Activated T-cell treated with anti-CD3 and anti-CD28 coated beads for 48 hours (primary cell): ENCODE measurements at regions not wholly inside any gene's neighbourhood (a gene's known extent, or its start where the extent isn't known, plus 50 kb on each side); places are given as distances from the start of the nearest gene placed in this dataset.

Source experiments
- DNase-seq: peaks from one replicate; pipeline ENCODE4 v3.0.0-alpha.2; 2020; ENCODE audit warnings: low read depth

DNA sequence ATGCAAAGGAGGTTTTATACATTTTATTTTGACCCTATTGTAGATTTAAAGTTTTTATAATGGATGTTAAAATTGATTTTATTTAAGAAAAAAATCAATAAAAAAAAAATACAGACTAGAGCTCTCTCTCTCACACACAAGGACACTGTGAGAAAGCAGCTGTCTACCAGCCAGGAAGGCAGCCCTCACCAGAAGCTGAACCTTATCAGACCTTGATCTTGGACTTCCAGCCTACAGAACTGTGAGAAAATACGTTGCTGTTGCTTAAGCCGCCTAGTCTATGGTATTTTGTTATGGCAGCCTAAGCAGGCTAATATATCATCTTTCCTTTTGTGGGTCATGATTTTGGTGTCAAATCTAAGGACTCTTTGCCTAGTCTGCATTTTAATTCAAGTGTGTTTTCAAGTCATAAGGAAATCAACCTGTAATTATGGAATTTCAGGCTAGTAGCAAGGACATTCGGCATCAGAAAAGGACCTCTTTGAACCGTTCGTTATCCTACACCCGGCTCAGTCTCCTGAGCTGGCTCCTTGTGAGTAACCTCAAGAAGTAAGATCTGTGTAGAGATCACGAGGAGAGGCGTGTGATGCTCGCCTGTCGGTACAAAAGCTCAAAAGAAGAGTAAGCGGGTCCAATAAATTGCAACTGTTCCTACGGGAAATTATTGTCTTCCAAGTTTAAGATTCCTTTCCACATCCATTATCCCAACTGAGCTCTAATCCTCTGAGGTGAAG is 98.2 kb downstream of the PDCL3 start:
- DNase-seq: no peak

DNA sequence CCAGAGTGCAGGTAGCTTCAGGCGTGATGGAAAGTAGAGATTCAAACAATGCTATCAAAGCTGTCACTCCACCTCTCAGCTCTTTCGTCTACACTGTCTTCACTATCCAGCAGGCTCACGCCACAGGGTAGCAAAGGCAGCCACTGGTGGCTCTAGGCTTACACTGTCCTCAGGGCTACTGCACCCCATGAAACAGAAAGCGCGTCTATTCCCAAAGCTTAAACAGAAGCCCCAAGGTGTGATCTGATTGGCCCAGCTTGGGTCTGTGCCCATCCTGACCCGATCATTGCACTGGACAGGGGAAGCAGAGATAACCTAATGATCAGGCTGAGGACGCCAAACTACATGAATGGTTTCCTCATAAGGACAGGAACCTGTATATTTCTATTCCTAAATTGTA is 100.1 kb downstream of the PDCL3 start:
- DNase-seq: no peak

DNA sequence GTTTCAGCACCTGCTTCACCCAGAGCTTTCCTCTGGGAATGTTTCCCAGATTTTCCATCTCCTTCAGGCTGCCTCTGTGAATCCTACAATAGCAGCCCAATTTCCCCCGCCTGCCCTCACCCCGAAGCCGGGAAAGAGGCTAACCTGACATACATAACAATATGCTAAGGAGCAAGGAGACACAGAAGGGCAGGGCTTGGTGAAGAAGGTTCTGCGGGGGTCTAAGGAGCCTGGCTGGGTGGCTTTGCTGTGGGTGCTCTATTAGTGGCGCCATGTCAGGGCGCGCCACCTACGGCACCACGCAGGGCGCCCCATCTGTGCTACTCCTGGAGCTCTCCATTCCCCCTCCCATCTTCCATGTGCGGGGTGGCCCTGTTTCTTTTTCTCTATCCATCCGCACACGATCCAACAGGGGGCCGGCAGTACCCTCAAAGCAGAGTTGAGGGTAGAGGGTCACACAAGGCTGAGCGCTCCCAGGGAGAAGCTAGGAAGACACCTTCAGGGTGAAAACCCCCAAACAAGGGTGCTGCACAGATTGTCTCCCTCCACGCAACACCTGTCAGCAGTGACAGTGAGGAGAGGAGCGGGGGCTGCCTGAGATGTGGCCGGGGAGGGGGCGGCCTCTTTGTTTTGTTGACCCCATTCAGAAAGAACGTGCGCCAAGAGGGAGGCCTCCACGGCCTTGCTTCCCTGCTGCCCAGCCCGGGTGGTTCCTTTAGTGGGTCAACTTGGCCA is 101.4 kb downstream of the PDCL3 start:
- DNase-seq: no peak

DNA sequence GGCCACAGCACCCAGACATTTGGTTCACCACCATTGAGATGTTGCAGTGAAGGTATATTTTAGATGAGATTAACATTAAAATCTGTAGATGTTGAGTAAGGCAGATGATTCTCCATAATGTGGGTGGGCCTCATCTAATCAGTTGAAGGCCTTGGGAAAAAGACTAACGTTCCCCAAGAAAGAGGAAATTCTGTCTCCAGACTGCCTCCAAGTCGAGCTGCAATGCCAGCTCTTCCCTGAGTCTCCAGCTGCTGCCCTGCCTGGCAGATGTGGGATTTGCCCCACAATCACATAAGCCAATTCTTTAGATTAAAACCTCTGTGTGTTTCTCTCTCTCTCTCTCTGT is 101.9 kb downstream of the PDCL3 start:
- no peak for DNase-seq

DNA sequence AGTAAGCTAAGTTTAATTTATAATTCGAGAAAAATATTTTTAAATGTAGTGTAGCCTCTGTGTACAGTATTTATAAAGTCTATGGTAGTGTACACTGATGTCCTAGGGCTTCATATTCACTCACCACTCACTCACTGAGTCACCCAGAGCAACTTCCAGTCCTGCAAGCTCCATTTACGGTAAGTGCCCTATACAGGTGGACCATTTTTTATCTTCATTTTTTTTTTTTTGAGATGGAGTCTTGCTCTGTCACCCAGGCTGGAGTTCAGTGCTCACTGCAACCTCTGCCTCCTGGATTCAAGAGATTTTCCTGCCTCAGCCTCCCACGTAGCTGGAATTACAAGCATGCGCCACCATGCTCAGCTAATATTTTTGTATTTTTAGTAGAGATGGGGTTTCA is 104.2 kb downstream of the PDCL3 start:
- DNase-seq: no peak

DNA sequence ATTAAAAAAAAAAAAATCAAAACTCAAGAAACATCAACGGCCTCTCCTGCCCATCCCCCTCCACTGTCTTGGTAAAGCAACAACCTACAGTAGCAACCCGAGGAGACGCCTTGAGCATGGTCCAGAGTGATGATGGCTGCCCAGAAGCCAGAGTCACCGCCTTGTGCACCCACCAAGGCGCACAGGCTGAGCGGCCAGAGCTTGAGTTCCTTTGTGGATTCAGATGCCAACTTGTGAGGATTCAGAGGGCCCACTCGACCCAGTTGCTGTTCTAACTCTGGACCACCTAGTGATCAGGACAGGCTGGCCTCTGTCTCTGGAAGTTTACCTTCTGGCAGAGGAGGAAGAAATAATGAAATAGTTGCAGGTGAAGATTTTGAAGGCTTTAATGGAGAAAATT is 105.0 kb downstream of the PDCL3 start:
- no peak for DNase-seq

DNA sequence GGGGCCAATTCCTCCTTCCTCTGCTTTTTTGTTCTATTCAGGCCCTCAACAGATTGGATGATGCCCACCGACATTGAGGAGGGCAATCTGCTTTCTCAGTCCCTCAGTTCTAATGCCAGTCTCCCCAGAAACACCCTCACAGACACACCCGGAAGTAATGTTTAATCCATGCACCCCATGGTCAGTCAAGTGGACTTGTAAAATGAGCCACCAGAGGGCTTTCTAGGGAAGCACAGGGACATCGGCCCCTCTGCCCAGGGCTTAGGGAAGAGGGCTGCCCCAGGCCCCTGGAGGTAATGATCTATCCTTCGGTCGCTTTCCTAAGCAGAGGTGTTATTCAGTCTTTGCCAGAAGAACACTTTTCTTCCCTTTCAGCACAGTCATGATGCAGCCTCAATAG is 107.4 kb downstream of the PDCL3 start:
- no peak for DNase-seq

DNA sequence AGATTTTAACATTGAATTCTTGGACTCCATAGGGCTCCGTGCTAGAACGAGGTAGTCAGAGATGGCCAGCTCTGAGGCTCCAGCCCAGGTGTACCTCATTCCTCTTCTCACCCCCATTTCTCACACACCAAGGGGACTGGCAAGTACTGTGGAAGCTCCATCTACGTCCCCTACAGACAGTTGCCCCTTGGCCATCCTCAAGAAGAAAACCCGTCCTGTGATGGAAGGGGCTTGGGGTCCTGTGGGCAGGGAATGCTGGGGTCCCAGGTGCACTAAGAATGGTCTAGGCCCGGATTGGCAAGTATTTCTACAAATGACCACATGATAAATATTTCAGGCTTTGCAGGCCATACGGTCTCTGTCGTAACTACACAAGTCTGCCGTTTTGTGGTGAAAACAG is 110.3 kb downstream of the PDCL3 start:
- DNase-seq: no peak

DNA sequence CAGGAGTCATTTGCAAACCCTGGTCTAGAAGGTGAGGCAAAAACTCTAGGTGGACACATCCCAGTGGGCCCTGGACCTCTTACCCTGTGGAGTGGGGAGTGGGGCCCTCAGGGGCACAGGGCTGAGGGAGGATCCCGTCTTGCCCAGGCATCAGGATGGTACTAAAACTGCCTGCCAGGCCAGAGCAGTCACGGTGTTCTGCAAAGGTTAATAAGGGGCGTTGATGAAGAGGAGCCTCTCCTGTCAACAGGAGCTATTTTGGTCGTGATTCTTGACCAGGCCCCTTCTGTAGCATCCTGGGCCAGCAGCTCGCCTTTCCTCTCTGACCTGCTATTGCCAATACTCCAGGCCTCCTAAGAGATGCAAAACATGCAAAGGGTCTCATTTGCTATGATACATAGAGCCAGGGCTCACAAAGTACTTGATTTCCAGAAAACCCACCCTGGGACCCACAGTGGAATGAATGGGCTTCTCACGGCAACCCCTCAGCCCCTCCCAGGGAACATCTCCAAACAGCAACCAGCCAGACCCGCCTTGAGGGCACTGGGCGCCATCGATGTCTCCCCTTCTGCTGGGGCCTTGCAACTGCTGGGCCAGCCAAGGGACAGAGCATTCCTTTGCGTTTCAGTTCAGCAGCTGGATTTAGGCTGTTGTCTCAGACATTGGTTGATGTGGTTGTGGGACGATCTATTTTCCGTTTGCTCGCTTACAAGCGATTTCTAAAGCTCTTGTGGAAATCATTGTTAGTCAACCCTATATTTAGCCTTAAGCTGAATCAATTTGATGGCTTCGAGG is 111.1 kb downstream of the PDCL3 start:
- no peak for DNase-seq

DNA sequence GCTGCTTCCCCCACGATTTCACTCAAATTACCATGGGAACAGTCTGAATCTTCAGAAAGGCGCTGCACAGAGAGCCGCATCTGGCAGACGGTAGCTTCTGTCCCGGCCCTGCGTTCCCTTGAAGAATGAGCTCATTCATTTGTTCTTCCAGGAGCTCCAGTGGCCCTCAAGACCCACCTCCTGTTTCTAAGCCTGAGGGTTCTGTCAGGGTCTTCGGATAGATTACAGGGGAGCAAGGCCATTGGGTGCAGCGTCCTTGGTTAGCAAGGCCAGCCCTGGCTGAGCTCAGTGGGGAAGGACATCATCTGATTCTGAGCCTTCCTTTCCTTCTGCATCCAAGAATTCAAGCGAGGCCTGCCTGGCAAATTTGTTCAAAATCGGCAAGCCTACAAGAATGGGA is 111.9 kb downstream of the PDCL3 start:
- DNase-seq: no peak

DNA sequence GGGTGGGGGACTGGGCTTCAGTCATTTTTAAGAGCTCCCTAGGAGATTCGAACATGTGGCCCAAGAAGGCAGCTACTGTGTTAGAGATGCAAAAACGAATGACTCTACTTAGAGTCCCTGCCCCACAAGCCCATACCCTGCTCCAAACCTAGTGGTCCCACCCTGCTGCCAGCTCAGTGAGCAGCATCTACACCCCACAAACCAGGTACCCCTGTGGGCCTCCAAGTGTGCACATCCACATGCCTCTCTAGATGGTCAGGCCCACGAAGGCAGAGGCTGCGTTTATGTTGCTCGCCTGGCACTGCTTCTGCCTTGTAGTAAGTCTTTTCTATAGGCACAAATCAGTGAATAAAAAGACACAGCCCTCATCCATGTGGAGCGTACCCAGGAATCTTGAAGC is 112.6 kb downstream of the PDCL3 start:
- no peak for DNase-seq

DNA sequence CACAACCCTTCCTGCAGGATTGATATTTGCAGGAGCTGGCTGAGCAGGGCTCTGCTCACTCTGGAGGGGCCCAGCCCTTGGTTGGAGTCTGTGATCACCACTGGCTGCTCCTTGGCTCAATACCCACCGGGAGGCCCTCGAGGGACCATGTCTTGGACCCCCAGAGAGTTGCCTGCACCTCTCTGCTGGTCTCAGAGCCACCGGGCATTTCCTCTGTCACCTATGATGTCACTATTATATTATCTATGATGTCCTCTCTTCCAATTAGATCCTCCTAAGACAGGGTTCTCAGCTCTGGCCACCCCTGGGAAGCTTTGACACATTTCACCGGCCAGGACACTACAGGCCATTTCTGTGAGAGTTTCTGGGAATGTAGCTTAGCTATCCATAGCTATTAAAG is 113.1 kb downstream of the PDCL3 start:
- no peak for DNase-seq

DNA sequence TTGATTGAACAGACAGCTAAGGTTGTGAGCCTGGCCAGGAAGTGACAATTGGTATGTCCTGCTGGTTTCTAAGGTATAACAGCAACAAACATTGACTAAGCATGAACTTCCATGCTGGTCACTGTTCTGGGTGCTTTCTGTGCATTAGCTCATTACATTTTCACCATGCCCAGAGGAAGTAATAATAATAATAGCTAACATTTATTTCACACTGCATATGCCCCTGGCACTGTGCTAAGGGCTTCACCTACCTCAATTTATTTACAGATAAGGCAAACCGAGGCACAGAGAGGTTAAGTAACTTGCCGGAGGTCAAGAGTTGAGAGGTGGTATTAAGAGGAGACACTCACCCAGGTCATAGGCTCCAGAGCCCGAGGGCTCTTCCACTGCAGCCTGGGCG is 113.6 kb downstream of the PDCL3 start:
- DNase-seq: no peak

DNA sequence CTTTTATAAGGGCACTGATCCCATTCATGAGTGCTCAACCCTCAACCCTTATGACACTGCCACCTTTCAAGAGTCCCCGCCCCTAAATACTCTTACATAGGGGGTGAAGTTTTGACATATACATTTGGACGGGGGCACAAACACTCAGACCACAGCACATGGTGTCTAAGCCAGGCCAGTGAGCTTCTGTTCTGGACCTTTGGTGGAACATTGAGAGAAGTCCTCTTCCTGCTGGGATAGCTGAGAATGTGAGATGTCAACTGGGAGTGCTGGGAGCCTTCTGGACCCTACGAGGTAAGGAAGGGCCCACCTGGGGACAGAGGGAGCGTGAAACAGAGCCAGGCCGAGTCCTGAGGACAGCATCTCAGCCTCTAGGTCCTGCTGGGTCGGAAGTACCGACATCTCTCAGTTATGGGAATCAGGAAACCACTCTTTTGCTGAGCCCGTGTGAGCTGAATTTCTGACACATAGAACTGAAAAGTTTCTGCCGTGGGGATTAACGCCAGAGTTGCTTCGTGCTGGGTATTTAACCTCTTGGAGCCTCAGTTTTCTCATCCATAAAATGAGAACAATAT is 114.9 kb downstream of the PDCL3 start:
- DNase-seq: no peak

DNA sequence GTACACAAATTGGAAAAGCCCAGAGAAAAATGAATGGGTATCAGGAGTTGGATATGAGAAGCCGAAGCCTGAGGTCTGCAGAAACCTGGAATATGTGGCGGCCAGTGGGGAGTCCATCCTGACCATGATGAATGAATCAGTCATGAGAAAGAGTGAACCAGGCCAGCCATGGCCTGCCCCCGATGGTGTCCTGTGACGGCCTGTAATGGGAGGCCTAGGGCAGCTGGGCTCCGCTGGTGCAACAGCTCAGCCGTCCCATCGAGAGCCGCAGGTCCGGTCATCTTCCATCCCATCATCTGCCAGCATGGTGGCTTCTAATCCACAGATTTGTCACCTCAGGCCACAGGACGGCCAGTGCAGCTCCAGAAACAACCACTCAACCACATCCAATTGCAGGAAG is 116.4 kb downstream of the PDCL3 start:
- no peak for DNase-seq

DNA sequence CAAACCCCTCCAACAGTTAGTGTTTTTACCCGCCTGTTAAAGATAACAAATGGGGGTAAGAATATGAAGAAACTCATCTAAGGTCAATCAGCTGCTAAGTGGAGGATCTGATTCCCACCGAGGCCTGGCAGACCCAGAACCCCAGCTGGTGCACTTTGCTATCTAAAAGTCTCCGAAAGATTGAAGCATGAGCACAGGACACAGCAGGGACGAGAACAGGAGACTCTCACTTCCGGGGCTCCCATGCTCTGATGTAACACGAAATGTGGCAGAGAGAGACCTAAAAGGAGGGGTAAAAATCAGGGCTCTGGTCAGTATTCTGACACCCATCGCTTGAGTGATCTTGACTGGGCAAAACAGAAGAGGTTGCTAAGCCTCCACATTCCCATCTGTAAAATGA is 119.7 kb downstream of the PDCL3 start:
- DNase-seq: no peak

DNA sequence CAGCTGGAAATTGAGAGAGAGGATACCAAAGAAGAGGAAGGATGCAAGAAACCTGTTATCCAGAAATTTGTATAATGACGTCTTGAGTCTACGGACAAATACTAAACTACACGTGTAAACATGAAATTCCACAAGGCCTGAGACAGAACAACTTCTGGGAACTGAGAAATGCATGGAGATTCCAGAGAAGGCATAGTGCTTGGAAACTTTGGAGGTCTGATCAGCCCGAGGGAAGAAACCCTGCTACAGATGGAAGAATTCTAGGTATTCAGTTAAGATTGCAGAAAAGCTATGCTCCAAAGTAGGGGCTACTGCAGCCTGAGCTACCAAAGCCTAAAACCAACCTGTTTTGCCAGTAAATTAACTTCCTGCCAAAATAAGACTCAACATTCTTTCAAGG is 120.4 kb downstream of the PDCL3 start:
- DNase-seq: no peak

DNA sequence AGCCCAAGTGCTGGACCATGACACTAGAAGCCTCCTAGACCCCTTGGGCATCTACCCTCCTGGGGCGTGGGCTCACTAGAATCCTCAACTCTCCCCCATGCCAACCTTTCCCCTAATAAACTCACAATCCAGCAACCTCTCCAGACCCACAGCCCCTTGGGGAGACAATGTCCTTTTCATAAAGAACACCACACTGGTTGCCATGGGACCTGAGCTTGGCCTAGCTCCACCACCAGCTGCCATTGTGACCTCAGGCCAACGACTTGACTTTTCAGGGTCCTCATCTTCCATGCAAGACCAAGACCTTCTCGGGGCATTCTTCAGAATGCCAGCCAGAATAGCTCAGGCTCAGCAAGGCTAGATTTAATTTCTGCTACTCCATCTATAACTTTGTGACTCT is 128.1 kb upstream of the NPAS2 start:
- DNase-seq: no peak

DNA sequence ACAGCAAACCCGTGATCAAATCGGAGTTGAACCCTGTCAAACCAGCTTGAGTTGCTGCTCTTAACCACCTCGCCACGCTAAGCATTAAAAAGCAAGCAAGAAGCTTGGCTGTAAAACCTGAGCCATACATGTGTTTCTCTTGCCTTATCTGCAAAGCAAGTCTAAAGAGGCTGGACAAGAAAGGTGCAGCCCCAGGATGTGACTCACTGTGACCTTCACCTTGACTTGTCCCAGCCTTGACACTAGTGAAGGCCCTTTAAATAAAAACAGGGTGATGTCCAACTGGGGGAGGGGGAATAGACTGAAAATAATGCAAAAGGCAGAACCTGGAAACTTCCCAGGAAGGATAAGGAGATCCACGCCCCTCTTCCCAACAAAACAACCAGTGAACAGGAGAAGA is 127.6 kb upstream of the NPAS2 start:
- DNase-seq: no peak

DNA sequence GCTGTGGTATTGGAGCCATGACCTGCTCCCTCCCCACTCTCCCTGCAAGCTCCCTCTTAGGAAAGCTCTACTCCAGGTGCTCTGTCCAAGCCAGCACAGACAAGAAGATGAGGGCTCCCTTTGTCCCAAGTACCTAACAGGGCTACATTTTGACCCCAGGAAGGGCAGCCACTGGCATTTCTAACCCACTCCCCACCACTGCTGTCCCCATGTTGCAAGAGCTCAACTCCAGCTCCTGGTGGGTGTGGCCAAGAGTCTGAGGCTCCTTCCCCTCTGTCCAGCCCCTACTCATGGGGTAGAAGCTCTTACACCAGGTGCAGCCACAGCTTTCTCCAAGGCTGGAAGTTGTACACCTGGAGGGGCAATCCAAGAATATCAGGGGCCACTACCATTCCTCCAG is 127.0 kb upstream of the NPAS2 start:
- no peak for DNase-seq

DNA sequence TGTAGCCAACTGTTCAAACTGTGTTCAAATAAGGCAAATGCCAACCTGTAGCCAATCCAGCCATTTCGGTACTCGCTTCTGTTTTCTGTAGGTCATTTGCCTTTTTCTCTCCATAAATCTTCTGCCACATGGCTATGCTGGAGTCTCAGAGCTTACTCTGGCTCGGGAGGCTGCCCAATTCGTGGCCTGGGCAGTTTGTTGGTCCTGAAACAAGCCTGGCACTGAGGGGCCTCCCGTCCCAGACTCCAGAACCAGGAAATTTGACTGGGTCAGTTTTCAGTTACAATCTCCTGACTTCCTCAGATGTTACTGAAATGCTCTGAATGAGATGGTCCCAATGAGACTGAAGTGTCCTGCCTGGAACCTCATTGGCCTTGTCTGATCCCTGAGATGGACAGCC is 120.8 kb upstream of the NPAS2 start:
- no peak for DNase-seq

DNA sequence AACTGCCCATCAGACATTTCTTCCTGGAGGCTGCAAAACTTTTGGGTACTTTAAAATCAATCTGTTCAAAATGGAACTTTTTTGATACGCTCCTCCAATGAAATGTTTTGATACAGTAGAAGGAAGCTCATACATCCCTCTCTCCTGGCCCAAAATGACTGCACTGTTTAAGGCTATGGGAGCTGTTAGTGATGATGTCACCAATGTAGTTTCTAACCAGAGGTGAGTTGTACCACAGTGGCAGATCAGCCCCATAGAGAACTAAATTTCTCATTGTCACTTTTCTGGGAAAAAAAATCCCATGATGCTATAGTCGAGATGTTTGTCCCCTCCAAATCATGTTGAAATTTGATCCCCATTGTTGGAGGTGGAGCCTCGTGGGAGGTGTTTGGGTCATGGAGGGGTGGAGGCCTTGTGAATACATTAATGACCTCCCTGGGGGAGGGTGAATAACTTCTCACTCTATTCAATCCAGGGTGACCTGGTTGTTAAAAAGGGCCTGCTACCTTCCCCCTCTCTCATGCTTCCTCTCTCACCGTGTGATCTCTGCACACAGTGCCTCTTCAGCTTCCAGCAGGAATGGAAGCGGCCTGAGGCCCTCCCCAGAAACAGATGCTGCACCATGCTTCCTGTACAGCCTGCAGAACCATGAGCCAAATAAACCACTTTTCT is 117.4 kb upstream of the NPAS2 start:
- DNase-seq: no peak
